LNCAP (cell line): ENCODE measurements at regions not wholly inside any gene's neighbourhood (a gene's known extent, or its start where the extent isn't known, plus 50 kb on each side); places are given as distances from the start of the nearest gene placed in this dataset.

Experiments used
- CTCF ChIP-seq: fragments of 450-650 bp; IDR thresholded peaks from 2 replicates; pipeline ENCODE4 v1.5.1; 2017; ENCODE audit warnings: mild to moderate bottlenecking

- no peak for TF ChIP-seq CTCF
Observed at GRCh38 chr1:192461684-192462083, 113.9 kb upstream of the RGS1 start.

- TF ChIP-seq CTCF: no peak
Observed at GRCh38 chr1:192462616-192463015, 113.0 kb upstream of the RGS1 start.

- no peak for TF ChIP-seq CTCF
Observed at GRCh38 chr1:192463661-192464060, 111.9 kb upstream of the RGS1 start.

- peak; percentile 79 for TF ChIP-seq CTCF
Observed at GRCh38 chr1:192474080-192474683, 101.4 kb upstream of the RGS1 start.

- no peak for TF ChIP-seq CTCF
Observed at GRCh38 chr1:192475329-192475728, 100.2 kb upstream of the RGS1 start.

GRCh38 chr1:192475970-192476369, 99.6 kb upstream of the RGS1 start:
- TF ChIP-seq CTCF: no peak

GRCh38 chr1:192476802-192477298, 98.7 kb upstream of the RGS1 start:
- TF ChIP-seq CTCF: no peak

- peak; percentile 75 for TF ChIP-seq CTCF
Observed at GRCh38 chr1:192477630-192478029, 97.9 kb upstream of the RGS1 start.
